Hepatocyte (in vitro differentiated cells): ENCODE measurements at regions not wholly inside any gene's neighbourhood (a gene's known extent, or its start where the extent isn't known, plus 50 kb on each side); places are given as distances from the start of the nearest gene placed in this dataset. TPM values are rescaled to one million over a fixed set of nuclear protein-coding genes. Genes with fewer than 3 reads are reported as not detected.

Experiments
- DNase-seq: peaks from one replicate; pipeline ENCODE4 v3.0.0-alpha.2; 2016; ENCODE audit warnings: low spot score
- H2AFZ ChIP-seq: fragments of 200-600 bp; sonication (generic); 2 replicates; pipeline ENCODE4 v1.6.0; 2016; ENCODE audit warnings: antibody characterized with exemption, mild to moderate bottlenecking
- H3K27ac ChIP-seq: fragments of 200-600 bp; sonication (generic); 2 replicates; pipeline ENCODE4 v1.5.1; 2016; ENCODE audit warnings: mild to moderate bottlenecking
- H3K27me3 ChIP-seq: fragments of 200-600 bp; sonication (generic); 2 replicates; pipeline ENCODE4 v1.6.1; 2016
- H3K36me3 ChIP-seq: fragments of 200-600 bp; sonication (generic); replicated peaks from 2 replicates; pipeline ENCODE4 v1.5.1; 2016; ENCODE audit warnings: low read depth; ENCODE audit not compliant: insufficient read depth
- H3K4me1 ChIP-seq: fragments of 200-600 bp; sonication (generic); 2 replicates; pipeline ENCODE4 v1.5.1; 2016; ENCODE audit warnings: mild to moderate bottlenecking, moderate library complexity; ENCODE audit not compliant: insufficient read depth
- H3K4me2 ChIP-seq: fragments of 200-600 bp; sonication (generic); 2 replicates; pipeline ENCODE4 v1.6.0; 2016
- H3K4me3 ChIP-seq: fragments of 200-600 bp; sonication (generic); 2 replicates; pipeline ENCODE4 v1.5.1; 2016; ENCODE audit warnings: mild to moderate bottlenecking
- H3K79me2 ChIP-seq: fragments of 200-600 bp; sonication (generic); 2 replicates; pipeline ENCODE4 v1.6.0; 2017; ENCODE audit warnings: mild to moderate bottlenecking
- H3K9me2 ChIP-seq: fragments of 200-600 bp; sonication (generic); replicated peaks from 2 replicates; pipeline ENCODE4 v1.6.0; 2017; ENCODE audit warnings: mild to moderate bottlenecking; ENCODE audit not compliant: insufficient read depth
- H3K9me3 ChIP-seq: fragments of 200-600 bp; sonication (generic); 2 replicates; pipeline ENCODE4 v1.5.1; 2016; ENCODE audit warnings: low read depth, mild to moderate bottlenecking
- H4K20me1 ChIP-seq: fragments of 200-600 bp; sonication (generic); 2 replicates; pipeline ENCODE4 v1.6.0; 2016; ENCODE audit warnings: mild to moderate bottlenecking; ENCODE audit not compliant: insufficient read depth, poor library complexity, severe bottlenecking
- CTCF ChIP-seq: fragments of 200-600 bp; sonication (generic); IDR thresholded peaks from 2 replicates; pipeline ENCODE4 v1.5.1; 2016; ENCODE audit warnings: antibody characterized with exemption, mild to moderate bottlenecking; ENCODE audit not compliant: poor library complexity
- EZH2 ChIP-seq: fragments of 200-600 bp; sonication (generic); IDR thresholded peaks from 2 replicates; pipeline ENCODE4 v1.6.1; 2016; ENCODE audit warnings: antibody characterized with exemption, mild to moderate bottlenecking, borderline replicate concordance
- EZH2phosphoT487 ChIP-seq: fragments of 200-600 bp; sonication (generic); IDR thresholded peaks from one replicate; pipeline ENCODE4 v1.6.1; 2018; ENCODE audit warnings: antibody characterized with exemption, mild to moderate bottlenecking, low read depth, moderate library complexity; ENCODE audit not compliant: unreplicated experiment, severe bottlenecking
- WGBS: methylation state at CpG from one replicate; pipeline ENCODE4 v1.1.6; 2016; ENCODE audit warnings: low lambda C conversion rate; ENCODE audit errors: missing lambda C conversion rate; 5-methylcytosine and 5-hydroxymethylcytosine counted together
- small RNA-seq: library from RNA; depleted of rRNA; stranded (forward); fragments of <200 nt; gene quantifications from one replicate; pipeline ENCODE3, GENCODE V24; 2014

- no peaks in the 10 kb centered on the region for H3K9me2 ChIP-seq
- TF ChIP-seq EZH2 (no peak), CTCF (no peak), EZH2phosphoT487 (no peak)
- no peak overlapping the region for H3K27ac ChIP-seq
- H3K79me2 ChIP-seq: no peaks in the 10 kb centered on the region
- H3K9me3 ChIP-seq: no peaks in the 10 kb centered on the region
- H3K4me3 ChIP-seq: no peak overlapping the region
- WGBS: 96% methylated on average over 3 of the region's 3 CpGs
- no peak overlapping the region for H2AFZ ChIP-seq
- DNase-seq: no peak
- no peaks in the 10 kb centered on the region for H3K36me3 ChIP-seq
- no peaks in the 10 kb centered on the region for H4K20me1 ChIP-seq
- no peak overlapping the region for H3K4me2 ChIP-seq
- no peaks in the 10 kb centered on the region for H3K27me3 ChIP-seq
- no peaks in the 10 kb centered on the region for H3K4me1 ChIP-seq
Measured at GRCh38 chr2:44116319-44116718, 52.4 kb upstream of the PPM1B start.

GRCh38 chr2:44118257-44118656 lies 50.4 kb upstream of the PPM1B start:
- WGBS: 95% methylated on average over 10 of the region's 10 CpGs
- DNase-seq: no peak
- Histone ChIP-seq H3K4me1 (no peaks in the 10 kb centered on the region), H3K9me2 (no peaks in the 10 kb centered on the region), H3K4me2 (no peak overlapping the region), H4K20me1 (no peaks in the 10 kb centered on the region), H3K27ac (no peak overlapping the region), H3K36me3 (no peaks in the 10 kb centered on the region), H3K27me3 (no peaks in the 10 kb centered on the region), H3K79me2 (no peaks in the 10 kb centered on the region), H2AFZ (no peak overlapping the region), H3K9me3 (no peaks in the 10 kb centered on the region), H3K4me3 (no peak overlapping the region)
- TF ChIP-seq EZH2phosphoT487 (no peak), EZH2 (no peak), CTCF (no peak)

Small RNAs in the stretch of these regions (small RNA-seq; reads per million reads assigned to genes)
- not detected for gene AC019129.1
